Kidney (tissue), 13 donors: ENCODE measurements at regions not wholly inside any gene's neighbourhood (a gene's known extent, or its start where the extent isn't known, plus 50 kb on each side); places are given as distances from the start of the nearest gene placed in this dataset.

Experiments
- DNase-seq, 5 donors: peaks; one replicate each; pipeline ENCODE4 v3.0.0-alpha.2; 2013 to 2020
- FAIRE-seq: peaks from 2 replicates; lab custom pipeline; 2012; peaks lifted over from hg19 to GRCh38; lab: Jason Lieb, UNC
- H3K27ac ChIP-seq, 2 donors: one replicate each; pipeline ENCODE4 v1.7.0; 2013; ENCODE audit warnings: low read depth in 2 of 2, low read length in 2 of 2, inconsistent platforms in 1 of 2
- H3K27me3 ChIP-seq: one replicate; pipeline ENCODE4 v1.7.1; 2013; ENCODE audit warnings: low read length, inconsistent platforms; ENCODE audit not compliant: control insufficient read depth, insufficient read depth
- H3K36me3 ChIP-seq, 3 donors: one replicate each; pipeline versions ENCODE4 v1.7.0 to v1.7.1; 2013; ENCODE audit warnings: low read length in 3 of 3, control low read depth in 1 of 3, inconsistent platforms in 1 of 3; ENCODE audit not compliant: insufficient read depth in 3 of 3, control insufficient read depth in 2 of 3
- H3K4me1 ChIP-seq, 3 donors: one replicate each; pipeline versions ENCODE4 v1.7.0 to v1.7.1; 2013; ENCODE audit warnings: low read length in 3 of 3, inconsistent platforms in 1 of 3, low read depth in 1 of 3; ENCODE audit not compliant: control insufficient read depth in 2 of 3, insufficient read depth in 2 of 3
- H3K4me3 ChIP-seq, 3 donors: one replicate each; pipeline versions ENCODE4 v1.7.0 to v1.8.1; 2013; ENCODE audit warnings: low read length in 3 of 3, control low read depth in 1 of 3, inconsistent platforms in 1 of 3
- H3K9ac ChIP-seq, 3 donors: one replicate each; pipeline versions ENCODE4 v1.7.0 to v1.7.1; 2013; ENCODE audit warnings: low read length in 3 of 3, control low read depth in 1 of 3, inconsistent platforms in 1 of 3
- H3K9me3 ChIP-seq, 3 donors: one replicate each; pipeline versions ENCODE4 v1.7.0 to v1.7.1; 2013; ENCODE audit warnings: low read length in 3 of 3, control low read depth in 1 of 3, inconsistent platforms in 1 of 3; ENCODE audit not compliant: control insufficient read depth in 2 of 3, insufficient read depth in 1 of 3
- intact Hi-C: fragments of 100-400 bp; cut with DNase I; formaldehyde crosslinking; loops from one replicate; pipeline ENCODE4 v1.11.1; 2022
- TF ChIP-seq, protein P1 (sequence below): IDR thresholded peaks from 3 replicates; pipeline ENCODE4 v1.5.1; 2012; ENCODE audit warnings: mild to moderate bottlenecking, moderate library complexity, borderline replicate concordance; ENCODE audit not compliant: insufficient read depth; ENCODE audit errors: extremely low read depth
- donor health status: control.
- donor health status: control.
- donor health status: control.
- donor health status: control.
- donor health status: control.
- donor health status: DM: yes; HTN: yes; CAD: no.
- donor health status: Normal renal cell carcinoma (clear cell type).

DNA sequence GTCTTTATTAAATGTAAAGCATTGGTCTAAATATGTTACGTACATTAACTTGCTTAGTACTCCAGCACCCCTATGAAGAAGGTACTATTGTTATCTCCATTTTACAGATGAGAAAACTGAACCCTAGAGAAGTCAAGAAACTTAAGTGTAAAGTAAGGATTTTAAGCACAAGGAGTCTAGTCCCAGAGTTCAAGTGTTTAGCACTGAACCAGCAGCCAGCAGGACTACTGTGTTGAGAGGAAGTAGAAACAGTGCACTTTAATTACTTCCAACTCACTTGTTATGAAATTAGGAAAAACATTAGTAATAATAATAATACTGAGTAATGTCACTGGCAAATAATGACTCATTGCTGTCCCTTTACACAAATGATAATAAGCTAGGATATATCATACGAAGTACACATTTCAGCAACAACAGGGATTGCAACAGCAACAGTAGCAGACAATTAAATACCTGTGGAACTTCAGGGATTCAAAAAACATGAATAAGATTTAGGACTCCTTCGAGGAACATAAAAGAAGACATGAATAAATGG, 548.1 kb upstream of the HS3ST1 start:
- no peak overlapping the region for H3K4me3 ChIP-seq
- TF ChIP-seq, protein P1, sequence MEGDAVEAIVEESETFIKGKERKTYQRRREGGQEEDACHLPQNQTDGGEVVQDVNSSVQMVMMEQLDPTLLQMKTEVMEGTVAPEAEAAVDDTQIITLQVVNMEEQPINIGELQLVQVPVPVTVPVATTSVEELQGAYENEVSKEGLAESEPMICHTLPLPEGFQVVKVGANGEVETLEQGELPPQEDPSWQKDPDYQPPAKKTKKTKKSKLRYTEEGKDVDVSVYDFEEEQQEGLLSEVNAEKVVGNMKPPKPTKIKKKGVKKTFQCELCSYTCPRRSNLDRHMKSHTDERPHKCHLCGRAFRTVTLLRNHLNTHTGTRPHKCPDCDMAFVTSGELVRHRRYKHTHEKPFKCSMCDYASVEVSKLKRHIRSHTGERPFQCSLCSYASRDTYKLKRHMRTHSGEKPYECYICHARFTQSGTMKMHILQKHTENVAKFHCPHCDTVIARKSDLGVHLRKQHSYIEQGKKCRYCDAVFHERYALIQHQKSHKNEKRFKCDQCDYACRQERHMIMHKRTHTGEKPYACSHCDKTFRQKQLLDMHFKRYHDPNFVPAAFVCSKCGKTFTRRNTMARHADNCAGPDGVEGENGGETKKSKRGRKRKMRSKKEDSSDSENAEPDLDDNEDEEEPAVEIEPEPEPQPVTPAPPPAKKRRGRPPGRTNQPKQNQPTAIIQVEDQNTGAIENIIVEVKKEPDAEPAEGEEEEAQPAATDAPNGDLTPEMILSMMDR, result no peak

GRCh38 chr4:11973270-11973669, 544.6 kb upstream of the HS3ST1 start:
- DNase-seq (no peak), FAIRE-seq (no peak)
- Histone ChIP-seq H3K27me3 (no peaks in the 10 kb centered on the region), H3K9ac (no peak overlapping the region), H3K4me3 (no peak overlapping the region), H3K36me3 (no peaks in the 10 kb centered on the region), H3K9me3 (no peaks in the 10 kb centered on the region), H3K4me1 (no peaks in the 10 kb centered on the region), H3K27ac (no peak overlapping the region)
- intact Hi-C loops, result no loop called here
- TF ChIP-seq, protein P1, result no peak

More for the DNA sequence above, 548.1 kb upstream of the HS3ST1 start:
- Histone ChIP-seq H3K27ac (no peak overlapping the region), H3K9ac (no peak overlapping the region), H3K4me1 (no peaks in the 10 kb centered on the region), H3K27me3 (no peaks in the 10 kb centered on the region), H3K9me3 (no peaks in the 10 kb centered on the region), H3K36me3 (no peaks in the 10 kb centered on the region)
- DNase-seq (no peak), FAIRE-seq (no peak)
- intact Hi-C loops, result no loop called here

GRCh38 chr4:11970754-11971153, 542.1 kb upstream of the HS3ST1 start:
- no peak overlapping the region for H3K27ac ChIP-seq
- no peak overlapping the region for H3K4me3 ChIP-seq
- H3K9me3 ChIP-seq, result no peaks in the 10 kb centered on the region
- H3K36me3 ChIP-seq, result no peaks in the 10 kb centered on the region
- H3K27me3 ChIP-seq, result no peaks in the 10 kb centered on the region
- no peak overlapping the region for H3K9ac ChIP-seq
- H3K4me1 ChIP-seq, result no peaks in the 10 kb centered on the region
- TF ChIP-seq, protein P1, result no peak
- FAIRE-seq (no peak), DNase-seq (no peak)
- intact Hi-C loops, result no loop called here

DNA sequence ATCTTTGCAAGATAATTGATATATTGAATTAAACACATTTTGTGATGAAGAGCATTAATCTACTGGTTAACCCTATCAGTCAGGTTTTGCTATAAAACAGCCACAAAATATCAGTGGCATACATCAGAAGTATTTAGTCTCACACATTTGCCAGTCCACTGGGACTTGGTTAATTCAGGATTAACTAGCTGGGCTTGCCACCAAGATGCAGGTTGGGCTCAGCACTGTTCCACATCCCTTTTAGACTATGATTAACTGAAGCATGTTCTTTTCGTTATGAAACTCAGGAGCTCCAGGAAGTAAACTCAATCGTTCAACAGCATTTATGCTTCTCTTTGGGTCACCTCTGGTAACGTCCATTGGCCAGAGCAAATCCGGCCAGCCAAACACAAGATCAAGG, 538.1 kb upstream of the HS3ST1 start:
- no peaks in the 10 kb centered on the region for H3K36me3 ChIP-seq
- H3K4me1 ChIP-seq, result no peaks in the 10 kb centered on the region
- no peak overlapping the region for H3K9ac ChIP-seq
- intact Hi-C loops, result no loop called here
- no peaks in the 10 kb centered on the region for H3K9me3 ChIP-seq
- FAIRE-seq (no peak), DNase-seq (peak in 1 of 5 donors; percentile 23)
- TF ChIP-seq, protein P1, result no peak
- H3K27ac ChIP-seq, result no peak overlapping the region
- no peak overlapping the region for H3K4me3 ChIP-seq
- H3K27me3 ChIP-seq, result no peaks in the 10 kb centered on the region
